ENCODE measurements at regions not wholly inside any gene's neighbourhood (a gene's known extent, or its start where the extent isn't known, plus 50 kb on each side); places are given as distances from the start of the nearest gene placed in this dataset.

- Histone ChIP-seq H3K9me3 (no peaks in the 10 kb centered on the region), H3K4me3 (replicated peaks in 1 of 3) (no peak overlapping the region), H3K4me1 (no peaks in the 10 kb centered on the region), H3K27ac (no peak overlapping the region), H3K36me3 (no peaks in the 10 kb centered on the region), H3K27me3 (no peaks in the 10 kb centered on the region)
- no peak for DNase-seq
- 88 to 94% methylated on average over 2 of the region's 2 CpGs for WGBS, 2 donors
- intact Hi-C loops (cut with DNase I): no loop called here
- no peak for TF ChIP-seq POLR2A (IDR thresholded peaks at IDR 0.05)
- TF ChIP-seq CTCF (IDR thresholded peaks at IDR 0.05): no peak
Observed at GRCh38 chr7:45401155-45401554, 173.0 kb upstream of the ADCY1 start.

- WGBS, 2 donors: 96 to 100% methylated on average over 1 of the region's 1 CpG
- Histone ChIP-seq H3K27me3 (no peaks in the 10 kb centered on the region), H3K4me3 (replicated peaks in 1 of 3) (no peak overlapping the region), H3K9me3 (no peaks in the 10 kb centered on the region), H3K27ac (no peak overlapping the region), H3K36me3 (no peaks in the 10 kb centered on the region), H3K4me1 (no peaks in the 10 kb centered on the region)
- intact Hi-C loops (cut with DNase I): no loop called here
- TF ChIP-seq POLR2A (IDR thresholded peaks at IDR 0.05): no peak
- TF ChIP-seq CTCF (IDR thresholded peaks at IDR 0.05): no peak
- DNase-seq: no peak
Observed at GRCh38 chr7:45401851-45402250, 172.3 kb upstream of the ADCY1 start.

DNA sequence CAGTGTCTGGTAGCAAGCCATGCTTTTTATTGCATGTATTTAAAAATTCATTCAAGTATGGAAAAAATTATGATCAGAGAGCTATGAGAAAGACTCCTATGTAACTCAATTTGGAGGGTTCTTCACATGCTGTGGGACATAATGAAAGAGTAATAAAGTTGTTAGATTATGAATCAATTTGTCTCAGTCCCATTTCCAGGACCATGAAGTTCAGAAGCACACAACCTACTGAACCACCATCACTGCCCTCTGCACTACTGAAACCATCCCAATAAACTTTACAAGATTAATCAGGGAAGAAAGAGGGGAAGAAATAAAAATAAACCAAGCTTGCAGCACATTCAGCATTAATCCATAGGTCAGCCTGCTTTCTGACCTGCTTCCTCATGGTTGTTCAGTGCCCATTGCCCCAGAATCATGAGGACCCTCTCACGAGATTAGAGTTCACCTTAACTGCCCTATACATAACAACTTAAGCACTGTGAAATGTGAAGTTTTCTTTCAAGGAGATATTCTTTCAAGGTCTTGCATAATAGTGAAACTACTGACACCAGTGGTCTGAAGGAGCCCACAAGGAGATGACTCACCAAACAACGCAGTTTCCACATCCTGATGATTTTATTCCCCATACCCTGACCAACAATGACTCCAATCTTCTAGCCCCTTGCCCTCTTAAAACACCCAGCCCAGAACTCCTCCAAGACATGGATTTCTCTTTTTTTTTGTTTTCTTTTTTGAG, 171.5 kb upstream of the ADCY1 start:
- Histone ChIP-seq H3K36me3 (no peaks in the 10 kb centered on the region), H3K27ac (no peak overlapping the region), H3K27me3 (no peaks in the 10 kb centered on the region), H3K4me1 (no peaks in the 10 kb centered on the region), H3K4me3 (replicated peaks in 1 of 3) (no peak overlapping the region), H3K9me3 (no peaks in the 10 kb centered on the region)
- TF ChIP-seq CTCF (IDR thresholded peaks at IDR 0.05): no peak
- TF ChIP-seq POLR2A (IDR thresholded peaks at IDR 0.05): no peak
- 37 to 38% methylated on average over 2 of the region's 2 CpGs for WGBS, 2 donors
- no peak for DNase-seq
- intact Hi-C loops (cut with DNase I): no loop called here

- Histone ChIP-seq H3K27ac (no peak overlapping the region), H3K4me1 (no peaks in the 10 kb centered on the region), H3K36me3 (no peaks in the 10 kb centered on the region), H3K9me3 (no peaks in the 10 kb centered on the region), H3K4me3 (replicated peaks in 1 of 3) (no peak overlapping the region), H3K27me3 (no peaks in the 10 kb centered on the region)
- intact Hi-C loops (cut with DNase I): no loop called here
- TF ChIP-seq POLR2A (IDR thresholded peaks at IDR 0.05): no peak
- no peak for TF ChIP-seq CTCF (IDR thresholded peaks at IDR 0.05)
- DNase-seq: no peak
- 74 to 85% methylated on average over 2 of the region's 2 CpGs for WGBS, 2 donors
Observed at GRCh38 chr7:45404622-45405021, 169.5 kb upstream of the ADCY1 start.

DNA sequence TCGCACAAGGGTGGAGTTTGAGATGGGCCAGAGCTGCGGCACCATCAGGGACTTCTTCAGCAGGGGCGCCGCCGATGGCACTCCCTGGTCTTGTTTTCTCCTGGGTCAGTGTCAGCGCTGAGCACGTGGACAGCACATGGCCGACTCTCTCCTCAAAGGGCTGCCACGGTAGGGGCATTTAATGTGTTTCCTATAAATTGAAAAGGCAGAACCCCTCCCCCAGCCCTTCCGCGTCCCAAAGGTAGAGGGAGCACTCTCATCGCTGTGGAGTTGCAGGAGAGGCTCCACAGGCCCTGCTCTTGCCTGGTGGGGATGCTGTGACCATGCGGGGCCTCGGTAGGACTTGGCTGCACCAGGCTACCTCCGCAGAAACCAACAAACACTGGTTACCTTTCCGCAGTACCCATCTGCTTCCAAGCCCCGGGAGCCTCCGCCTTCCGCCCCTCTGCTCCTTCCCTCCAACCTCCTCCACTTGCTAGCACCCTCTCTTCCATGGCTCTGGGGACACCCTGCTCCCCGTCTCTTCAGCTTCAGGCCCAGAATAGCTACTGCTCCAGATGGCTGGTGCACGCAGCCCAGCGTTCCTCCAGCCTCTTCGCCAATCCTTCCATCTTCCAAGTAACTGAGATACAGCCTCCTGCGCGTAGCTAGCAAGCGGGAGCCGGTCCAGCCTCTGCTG, 166.3 kb upstream of the ADCY1 start:
- H3K27me3 ChIP-seq: no peaks in the 10 kb centered on the region
- 82 to 84% methylated on average over 26 to 27 of the region's 27 CpGs for WGBS, 2 donors
- H3K36me3 ChIP-seq: no peaks in the 10 kb centered on the region
- H3K9me3 ChIP-seq: no peaks in the 10 kb centered on the region
- H3K4me3 ChIP-seq (replicated peaks in 1 of 3): no peak overlapping the region
- no peak for DNase-seq
- no peaks in the 10 kb centered on the region for H3K4me1 ChIP-seq
- intact Hi-C loops (cut with DNase I): no loop called here
- H3K27ac ChIP-seq: no peak overlapping the region
- TF ChIP-seq CTCF (IDR thresholded peaks at IDR 0.05) (no peak), POLR2A (IDR thresholded peaks at IDR 0.05) (no peak)
